CD4-positive, alpha-beta T cell treated with Interleukin-4 for 4 hours (primary cell): ENCODE measurements at regions not wholly inside any gene's neighbourhood (a gene's known extent, or its start where the extent isn't known, plus 50 kb on each side); places are given as distances from the start of the nearest gene placed in this dataset.
A peak's percentile ranks its signal among the peaks of the same experiment; 100 is the strongest.

Source experiments
- DNase-seq: peaks from one replicate; pipeline ENCODE4 v3.0.0-alpha.2; 2020

- DNase-seq, result peak; percentile 0
These were observed 383.8 kb downstream of the TFAP2A start for GRCh38 chr6:10030942-10031537.

GRCh38 chr6:10028222-10028621, 386.7 kb downstream of the TFAP2A start:
- DNase-seq, result no peak

GRCh38 chr6:10019851-10020250, 395.0 kb downstream of the TFAP2A start:
- no peak for DNase-seq

- DNase-seq, result no peak
These were observed 400.3 kb downstream of the TFAP2A start for GRCh38 chr6:10014557-10014956.

GRCh38 chr6:10000551-10000950, 414.3 kb downstream of the TFAP2A start:
- no peak for DNase-seq

- no peak for DNase-seq
These were observed 415.1 kb downstream of the TFAP2A start for GRCh38 chr6:9999796-10000195.

- no peak for DNase-seq
These were observed 428.6 kb downstream of the TFAP2A start for GRCh38 chr6:9986273-9986672.

GRCh38 chr6:9985481-9985880, 429.4 kb downstream of the TFAP2A start:
- no peak for DNase-seq

- DNase-seq, result no peak
These were observed 430.3 kb downstream of the TFAP2A start for GRCh38 chr6:9984607-9985006.

GRCh38 chr6:9983168-9983567, 431.7 kb downstream of the TFAP2A start:
- no peak for DNase-seq

GRCh38 chr6:9982215-9982614, 432.7 kb downstream of the TFAP2A start:
- no peak for DNase-seq

GRCh38 chr6:9979996-9980395, 434.9 kb downstream of the TFAP2A start:
- DNase-seq, result no peak

GRCh38 chr6:9978480-9978879, 436.4 kb downstream of the TFAP2A start:
- no peak for DNase-seq

GRCh38 chr6:9977411-9977810, 437.5 kb downstream of the TFAP2A start:
- no peak for DNase-seq

- DNase-seq, result no peak
These were observed 453.2 kb downstream of the TFAP2A start for GRCh38 chr6:9961646-9962045.

- no peak for DNase-seq
These were observed 457.6 kb downstream of the TFAP2A start for GRCh38 chr6:9957215-9957759.

- no peak for DNase-seq
These were observed 466.2 kb downstream of the TFAP2A start for GRCh38 chr6:9948678-9949077.

- DNase-seq, result no peak
These were observed 470.9 kb downstream of the TFAP2A start for GRCh38 chr6:9943986-9944385.

- no peak for DNase-seq
These were observed 471.8 kb downstream of the TFAP2A start for GRCh38 chr6:9943026-9943425.

GRCh38 chr6:9942131-9942530, 472.7 kb downstream of the TFAP2A start:
- DNase-seq, result no peak

- DNase-seq, result no peak
These were observed 476.1 kb downstream of the TFAP2A start for GRCh38 chr6:9938801-9939200.

GRCh38 chr6:9937031-9937763, 477.7 kb downstream of the TFAP2A start:
- no peak for DNase-seq

- DNase-seq, result no peak
These were observed 478.3 kb downstream of the TFAP2A start for GRCh38 chr6:9936551-9936950.

GRCh38 chr6:9933677-9934076, 481.2 kb downstream of the TFAP2A start:
- DNase-seq, result no peak

- DNase-seq, result no peak
These were observed 487.6 kb downstream of the TFAP2A start for GRCh38 chr6:9927275-9927674.
